ENCODE measurements at regions not wholly inside any gene's neighbourhood (a gene's known extent, or its start where the extent isn't known, plus 50 kb on each side); places are given as distances from the start of the nearest gene placed in this dataset.

GRCh38 chr19:30319411-30319810 lies 52.8 kb upstream of the ZNF536 start:
- H2BK20ac ChIP-seq (ENCODE audit: low read depth, low read length): no peak overlapping the region
- no peak overlapping the region for H3K4ac ChIP-seq (ENCODE audit: low read depth, low read length)
- no peaks in the 10 kb centered on the region for H3K27me3 ChIP-seq (ENCODE audit: control insufficient read depth, insufficient read depth, low read length)
- ChIA-PET CTCF (no interaction called here), POLR2A (ENCODE audit: unreplicated experiment) (no interaction called here)
- H2BK120ac ChIP-seq (ENCODE audit: low read depth, low read length): no peak overlapping the region
- H2BK5ac ChIP-seq (ENCODE audit: low read depth, low read length, poor library complexity, severe bottlenecking): no peak overlapping the region
- DNase-seq (no peak), ATAC-seq (ENCODE audit: low read depth) (no peak)
- H3K18ac ChIP-seq (ENCODE audit: low read depth, low read length): no peak overlapping the region
- no peak overlapping the region for H3K9ac ChIP-seq (ENCODE audit: low read depth, low read length)
- no peaks in the 10 kb centered on the region for H3K36me3 ChIP-seq (ENCODE audit: control insufficient read depth, insufficient read depth, low read length)
- H3K4me3 ChIP-seq (ENCODE audit: insufficient read depth, low read depth, low read length): no peak overlapping the region
- no peaks in the 10 kb centered on the region for H3K4me1 ChIP-seq (ENCODE audit: control insufficient read depth, insufficient read depth, low read length)
- in situ Hi-C loops (cut with MboI; ENCODE audit: low sequenced_read_pairs) (no loop called here), dilution Hi-C loops (cut with HindIII; ENCODE audit: low sequenced_read_pairs, unreplicated experiment) (no loop called here), intact Hi-C loops (cut with micrococcal nuclease) (no loop called here)
- H3K23ac ChIP-seq (ENCODE audit: low read depth, low read length): no peak overlapping the region
- no peak overlapping the region for H2AK9ac ChIP-seq (replicated peaks; ENCODE audit: low read depth, low read length, poor library complexity)
- BruUV-seq (replicated peaks): no TSS peak
- no peak overlapping the region for H2AK5ac ChIP-seq (ENCODE audit: low read depth, low read length)
- no peak overlapping the region for H4K8ac ChIP-seq (ENCODE audit: low read depth in 2 of 2, low read length in 2 of 2)
- H3K9me3 ChIP-seq (ENCODE audit: control insufficient read depth, insufficient read depth, low read length): peaks cover 41% of the 10 kb centered on the region
- H4K20me1 ChIP-seq (ENCODE audit: insufficient read depth, low read length): no peaks in the 10 kb centered on the region
- no CpG with 5 or more reads among the region's 2 CpGs for WGBS, 2 experiments (ENCODE audit: extremely low coverage in 2 of 2, insufficient read length in 1 of 2)
- TF ChIP-seq RCOR1 (IDR thresholded peaks at IDR 0.05; ENCODE audit: insufficient replicate concordance, low read length) (no peak), SMC3 (IDR thresholded peaks at IDR 0.05; ENCODE audit: low read depth, low read length) (no peak), MAZ (IDR thresholded peaks at IDR 0.05; ENCODE audit: borderline replicate concordance, low read depth, low read length) (no peak), NFE2L2 (IDR thresholded peaks at IDR 0.05; ENCODE audit: low read depth, low read length) (no peak), CHD1 (IDR thresholded peaks at IDR 0.05; ENCODE audit: low read depth, low read length) (no peak), POLR2A (IDR thresholded peaks at IDR 0.05; ENCODE audit: low read depth, low read length) (no peak), BHLHE40 (IDR thresholded peaks at IDR 0.05; ENCODE audit: low read depth, low read length) (no peak), USF2 (IDR thresholded peaks at IDR 0.05; ENCODE audit: low read depth, low read length) (no peak), RFX5 (IDR thresholded peaks at IDR 0.05; ENCODE audit: low read depth, low read length) (no peak), CEBPB (IDR thresholded peaks at IDR 0.05; ENCODE audit: low read depth, low read length) (no peak), MXI1 (IDR thresholded peaks at IDR 0.05; ENCODE audit: borderline replicate concordance, low read depth, low read length) (no peak), MAFK (IDR thresholded peaks at IDR 0.05; ENCODE audit: low read depth, low read length) (no peak)
- TF ChIP-seq, protein P1, sequence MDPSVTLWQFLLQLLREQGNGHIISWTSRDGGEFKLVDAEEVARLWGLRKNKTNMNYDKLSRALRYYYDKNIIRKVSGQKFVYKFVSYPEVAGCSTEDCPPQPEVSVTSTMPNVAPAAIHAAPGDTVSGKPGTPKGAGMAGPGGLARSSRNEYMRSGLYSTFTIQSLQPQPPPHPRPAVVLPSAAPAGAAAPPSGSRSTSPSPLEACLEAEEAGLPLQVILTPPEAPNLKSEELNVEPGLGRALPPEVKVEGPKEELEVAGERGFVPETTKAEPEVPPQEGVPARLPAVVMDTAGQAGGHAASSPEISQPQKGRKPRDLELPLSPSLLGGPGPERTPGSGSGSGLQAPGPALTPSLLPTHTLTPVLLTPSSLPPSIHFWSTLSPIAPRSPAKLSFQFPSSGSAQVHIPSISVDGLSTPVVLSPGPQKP (IDR thresholded peaks at IDR 0.05; ENCODE audit: borderline replicate concordance, low read depth, low read length): no peak
- TF ChIP-seq, protein P2, sequence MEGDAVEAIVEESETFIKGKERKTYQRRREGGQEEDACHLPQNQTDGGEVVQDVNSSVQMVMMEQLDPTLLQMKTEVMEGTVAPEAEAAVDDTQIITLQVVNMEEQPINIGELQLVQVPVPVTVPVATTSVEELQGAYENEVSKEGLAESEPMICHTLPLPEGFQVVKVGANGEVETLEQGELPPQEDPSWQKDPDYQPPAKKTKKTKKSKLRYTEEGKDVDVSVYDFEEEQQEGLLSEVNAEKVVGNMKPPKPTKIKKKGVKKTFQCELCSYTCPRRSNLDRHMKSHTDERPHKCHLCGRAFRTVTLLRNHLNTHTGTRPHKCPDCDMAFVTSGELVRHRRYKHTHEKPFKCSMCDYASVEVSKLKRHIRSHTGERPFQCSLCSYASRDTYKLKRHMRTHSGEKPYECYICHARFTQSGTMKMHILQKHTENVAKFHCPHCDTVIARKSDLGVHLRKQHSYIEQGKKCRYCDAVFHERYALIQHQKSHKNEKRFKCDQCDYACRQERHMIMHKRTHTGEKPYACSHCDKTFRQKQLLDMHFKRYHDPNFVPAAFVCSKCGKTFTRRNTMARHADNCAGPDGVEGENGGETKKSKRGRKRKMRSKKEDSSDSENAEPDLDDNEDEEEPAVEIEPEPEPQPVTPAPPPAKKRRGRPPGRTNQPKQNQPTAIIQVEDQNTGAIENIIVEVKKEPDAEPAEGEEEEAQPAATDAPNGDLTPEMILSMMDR (conservative IDR thresholded peaks at IDR 0.05; ENCODE audit: low read depth, low read length): no peak
- no peak overlapping the region for H2AFZ ChIP-seq (replicated peaks; ENCODE audit: low read length, poor library complexity)
- H3K56ac ChIP-seq (ENCODE audit: extremely low read depth, insufficient read depth, low read length): no peak overlapping the region
- no peak overlapping the region for H3K27ac ChIP-seq (ENCODE audit: insufficient read depth, low read length)
- no peak overlapping the region for H2BK15ac ChIP-seq (ENCODE audit: low read depth, low read length)
- H3K79me1 ChIP-seq (ENCODE audit: low read depth in 1 of 2, low read length in 2 of 2): no peaks in the 10 kb centered on the region
- H4K91ac ChIP-seq (ENCODE audit: insufficient read depth, low read depth, low read length): no peak overlapping the region
- no peaks in the 10 kb centered on the region for H3K9me1 ChIP-seq (ENCODE audit: insufficient read depth, low read length)
- H3K4me2 ChIP-seq (ENCODE audit: low read depth, low read length): no peak overlapping the region
- H3K14ac ChIP-seq (replicated peaks; ENCODE audit: low read depth, low read length): no peak overlapping the region
- no peak overlapping the region for H4K5ac ChIP-seq (ENCODE audit: low read depth, low read length)

All from IMR-90 (cell line).